Hepatocyte (in vitro differentiated cells): ENCODE measurements at regions not wholly inside any gene's neighbourhood (a gene's known extent, or its start where the extent isn't known, plus 50 kb on each side); places are given as distances from the start of the nearest gene placed in this dataset.

Experiments used
- DNase-seq: peaks from one replicate; pipeline ENCODE4 v3.0.0-alpha.2; 2016; ENCODE audit warnings: low spot score
- H2AFZ ChIP-seq: fragments of 200-600 bp; sonication (generic); 2 replicates; pipeline ENCODE4 v1.6.0; 2016; ENCODE audit warnings: antibody characterized with exemption, mild to moderate bottlenecking
- H3K27ac ChIP-seq: fragments of 200-600 bp; sonication (generic); 2 replicates; pipeline ENCODE4 v1.5.1; 2016; ENCODE audit warnings: mild to moderate bottlenecking
- H3K27me3 ChIP-seq: fragments of 200-600 bp; sonication (generic); 2 replicates; pipeline ENCODE4 v1.6.1; 2016
- H3K36me3 ChIP-seq: fragments of 200-600 bp; sonication (generic); replicated peaks from 2 replicates; pipeline ENCODE4 v1.5.1; 2016; ENCODE audit warnings: low read depth; ENCODE audit not compliant: insufficient read depth
- H3K4me1 ChIP-seq: fragments of 200-600 bp; sonication (generic); 2 replicates; pipeline ENCODE4 v1.5.1; 2016; ENCODE audit warnings: mild to moderate bottlenecking, moderate library complexity; ENCODE audit not compliant: insufficient read depth
- H3K4me2 ChIP-seq: fragments of 200-600 bp; sonication (generic); 2 replicates; pipeline ENCODE4 v1.6.0; 2016
- H3K4me3 ChIP-seq: fragments of 200-600 bp; sonication (generic); 2 replicates; pipeline ENCODE4 v1.5.1; 2016; ENCODE audit warnings: mild to moderate bottlenecking
- H3K79me2 ChIP-seq: fragments of 200-600 bp; sonication (generic); 2 replicates; pipeline ENCODE4 v1.6.0; 2017; ENCODE audit warnings: mild to moderate bottlenecking
- H3K9me2 ChIP-seq: fragments of 200-600 bp; sonication (generic); replicated peaks from 2 replicates; pipeline ENCODE4 v1.6.0; 2017; ENCODE audit warnings: mild to moderate bottlenecking; ENCODE audit not compliant: insufficient read depth
- H3K9me3 ChIP-seq: fragments of 200-600 bp; sonication (generic); 2 replicates; pipeline ENCODE4 v1.5.1; 2016; ENCODE audit warnings: low read depth, mild to moderate bottlenecking
- H4K20me1 ChIP-seq: fragments of 200-600 bp; sonication (generic); 2 replicates; pipeline ENCODE4 v1.6.0; 2016; ENCODE audit warnings: mild to moderate bottlenecking; ENCODE audit not compliant: insufficient read depth, poor library complexity, severe bottlenecking
- CTCF ChIP-seq: fragments of 200-600 bp; sonication (generic); IDR thresholded peaks from 2 replicates; pipeline ENCODE4 v1.5.1; 2016; ENCODE audit warnings: antibody characterized with exemption, mild to moderate bottlenecking; ENCODE audit not compliant: poor library complexity
- EZH2 ChIP-seq: fragments of 200-600 bp; sonication (generic); IDR thresholded peaks from 2 replicates; pipeline ENCODE4 v1.6.1; 2016; ENCODE audit warnings: antibody characterized with exemption, mild to moderate bottlenecking, borderline replicate concordance
- EZH2phosphoT487 ChIP-seq: fragments of 200-600 bp; sonication (generic); IDR thresholded peaks from one replicate; pipeline ENCODE4 v1.6.1; 2018; ENCODE audit warnings: antibody characterized with exemption, mild to moderate bottlenecking, low read depth, moderate library complexity; ENCODE audit not compliant: unreplicated experiment, severe bottlenecking
- WGBS: methylation state at CpG from one replicate; pipeline ENCODE4 v1.1.6; 2016; ENCODE audit warnings: low lambda C conversion rate; ENCODE audit errors: missing lambda C conversion rate; 5-methylcytosine and 5-hydroxymethylcytosine counted together

GRCh38 chr2:455015-455705, 167.3 kb upstream of the ALKAL2 start:
- H3K36me3 ChIP-seq, result no peaks in the 10 kb centered on the region
- H3K4me3 ChIP-seq, result no peak overlapping the region
- no peaks in the 10 kb centered on the region for H4K20me1 ChIP-seq
- no peak overlapping the region for H2AFZ ChIP-seq
- no peak overlapping the region for H3K4me2 ChIP-seq
- no peaks in the 10 kb centered on the region for H3K9me2 ChIP-seq
- H3K27ac ChIP-seq, result no peak overlapping the region
- DNase-seq, result no peak
- TF ChIP-seq CTCF (no peak), EZH2phosphoT487 (no peak), EZH2 (no peak)
- WGBS, result 84% methylated on average over 17 of the region's 17 CpGs
- no peaks in the 10 kb centered on the region for H3K9me3 ChIP-seq
- no peaks in the 10 kb centered on the region for H3K4me1 ChIP-seq
- H3K79me2 ChIP-seq, result no peaks in the 10 kb centered on the region
- H3K27me3 ChIP-seq, result peaks cover 2% of the 10 kb centered on the region

- no peaks in the 10 kb centered on the region for H3K36me3 ChIP-seq
- TF ChIP-seq CTCF, result no peak
- no peak for TF ChIP-seq EZH2phosphoT487
- no peak for TF ChIP-seq EZH2
- no peaks in the 10 kb centered on the region for H3K9me3 ChIP-seq
- no peaks in the 10 kb centered on the region for H3K79me2 ChIP-seq
- H3K4me1 ChIP-seq, result peaks cover 3% of the 10 kb centered on the region
- no peak overlapping the region for H3K27ac ChIP-seq
- H3K9me2 ChIP-seq, result no peaks in the 10 kb centered on the region
- DNase-seq, result no peak
- no peaks in the 10 kb centered on the region for H4K20me1 ChIP-seq
- no peak overlapping the region for H3K4me3 ChIP-seq
- no peak overlapping the region for H2AFZ ChIP-seq
- H3K4me2 ChIP-seq, result no peak overlapping the region
- WGBS, result 94% methylated on average over 11 of the region's 11 CpGs
- H3K27me3 ChIP-seq, result no peaks in the 10 kb centered on the region
Measured at GRCh38 chr2:453132-453531, 165.2 kb upstream of the ALKAL2 start.

- Histone ChIP-seq H2AFZ (no peak overlapping the region), H3K9me2 (no peaks in the 10 kb centered on the region), H3K79me2 (no peaks in the 10 kb centered on the region), H3K9me3 (no peaks in the 10 kb centered on the region), H3K4me2 (no peak overlapping the region), H3K27me3 (no peaks in the 10 kb centered on the region), H4K20me1 (no peaks in the 10 kb centered on the region), H3K36me3 (no peaks in the 10 kb centered on the region), H3K4me3 (no peak overlapping the region), H3K4me1 (peaks cover 8% of the 10 kb centered on the region), H3K27ac (no peak overlapping the region)
- TF ChIP-seq CTCF, result no peak
- TF ChIP-seq EZH2, result no peak
- TF ChIP-seq EZH2phosphoT487, result no peak
- 95% methylated on average over 16 of the region's 16 CpGs for WGBS
- no peak for DNase-seq
Measured at GRCh38 chr2:451495-451894, 163.6 kb upstream of the ALKAL2 start.
